NCI-H526 (cell line): ENCODE measurements at regions not wholly inside any gene's neighbourhood (a gene's known extent, or its start where the extent isn't known, plus 50 kb on each side); places are given as distances from the start of the nearest gene placed in this dataset.

Experiments
- DNase-seq, 2 experiments: peaks; one replicate each; lab custom pipeline; 2025; lab: John Stamatoyannopoulos, UW

- DNase-seq = no peak
These were observed 59.0 kb upstream of the ARID2 start for GRCh38 chr12:45670346-45671065.

DNA sequence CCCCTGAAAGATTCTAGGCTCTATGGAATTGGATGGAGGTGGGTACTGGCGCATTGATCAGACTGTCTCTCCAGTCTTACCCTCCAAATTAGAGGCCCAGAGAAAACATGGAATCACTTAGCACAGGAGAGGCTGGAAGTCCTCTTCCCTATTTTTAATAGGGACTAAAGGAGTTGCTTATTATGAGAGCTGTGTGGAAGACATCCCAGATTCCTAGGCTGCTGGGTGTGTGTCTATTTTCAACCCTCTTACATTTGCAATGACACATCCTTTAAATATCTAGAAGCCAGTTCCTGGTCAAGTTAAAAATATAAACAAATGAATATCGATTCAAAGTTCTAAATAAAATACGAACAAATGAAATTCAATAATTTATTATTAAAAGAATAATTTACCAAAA, 58.3 kb upstream of the ARID2 start:
- no peak for DNase-seq

- DNase-seq = no peak
These were observed 55.1 kb upstream of the ARID2 start for GRCh38 chr12:45674181-45674977.

- DNase-seq = no peak
These were observed 54.0 kb upstream of the ARID2 start for GRCh38 chr12:45675534-45675933.
